LNCAP (cell line): ENCODE measurements at regions not wholly inside any gene's neighbourhood (a gene's known extent, or its start where the extent isn't known, plus 50 kb on each side); places are given as distances from the start of the nearest gene placed in this dataset.

Experiments used
- CTCF ChIP-seq: fragments of 450-650 bp; IDR thresholded peaks from 2 replicates; pipeline ENCODE4 v1.5.1; 2017; ENCODE audit warnings: mild to moderate bottlenecking

- TF ChIP-seq CTCF: no peak
Measured at GRCh38 chr2:103809941-103810441, 1043.9 kb upstream of the POU3F3 start.

DNA sequence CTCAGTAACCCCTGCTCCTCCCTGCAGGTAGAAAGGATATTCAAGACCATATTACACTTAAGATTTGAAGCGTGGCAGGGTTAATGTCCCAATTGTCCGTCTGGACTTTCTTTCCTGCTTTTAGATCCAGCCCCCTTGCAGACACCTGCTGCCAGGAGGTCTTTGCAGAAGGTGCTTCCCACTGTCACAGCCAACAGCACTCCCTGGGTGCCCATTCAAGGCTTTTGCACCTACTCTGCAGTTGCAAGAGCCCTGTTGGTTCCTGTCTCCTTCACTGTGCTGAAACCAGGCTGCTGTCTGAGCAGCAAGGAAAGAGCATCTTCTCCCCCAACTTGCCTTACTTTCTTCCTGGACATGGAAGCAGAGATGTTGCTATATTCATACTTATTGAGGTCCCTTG, 1043.0 kb upstream of the POU3F3 start:
- TF ChIP-seq CTCF: no peak

DNA sequence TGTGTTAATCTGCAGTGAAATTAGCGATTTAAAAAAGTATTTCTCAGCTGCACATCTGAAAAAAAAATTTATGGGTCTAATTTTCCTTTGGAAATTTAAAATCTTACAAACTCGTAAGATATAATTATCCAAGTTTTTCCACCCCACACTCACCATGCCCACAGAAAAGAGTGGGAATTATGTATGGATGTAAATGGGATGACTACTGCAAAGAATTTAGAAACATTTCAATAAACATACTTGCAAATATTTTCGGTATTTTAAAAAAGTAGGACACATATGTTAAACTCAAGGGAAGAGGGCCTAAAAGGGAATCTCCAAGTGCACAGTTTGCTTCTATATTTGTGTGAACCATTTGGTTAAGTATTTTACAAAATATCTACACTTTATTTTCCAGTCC, 1039.9 kb upstream of the POU3F3 start:
- TF ChIP-seq CTCF: no peak

DNA sequence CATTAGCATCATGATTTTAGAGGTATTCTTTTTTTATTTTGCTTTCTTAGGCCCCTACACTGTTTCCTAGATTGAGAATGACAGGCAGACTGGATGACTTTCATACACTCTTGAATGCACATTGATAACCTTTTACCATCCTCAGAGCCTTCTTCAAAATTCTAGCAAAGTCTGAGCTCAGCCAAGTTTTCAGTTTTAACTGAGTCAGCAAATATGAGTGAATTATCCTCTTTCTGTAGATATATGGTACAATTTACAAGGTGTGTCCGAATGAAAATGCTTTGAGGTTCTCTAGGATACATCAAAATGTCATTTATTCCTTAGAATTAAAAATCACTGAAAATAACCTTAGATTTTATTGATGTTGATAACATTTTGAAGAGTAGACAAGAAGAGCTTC, 1038.2 kb upstream of the POU3F3 start:
- no peak for TF ChIP-seq CTCF

GRCh38 chr2:103817746-103818145, 1036.2 kb upstream of the POU3F3 start:
- TF ChIP-seq CTCF: no peak

GRCh38 chr2:103818176-103818575, 1035.7 kb upstream of the POU3F3 start:
- TF ChIP-seq CTCF: no peak

DNA sequence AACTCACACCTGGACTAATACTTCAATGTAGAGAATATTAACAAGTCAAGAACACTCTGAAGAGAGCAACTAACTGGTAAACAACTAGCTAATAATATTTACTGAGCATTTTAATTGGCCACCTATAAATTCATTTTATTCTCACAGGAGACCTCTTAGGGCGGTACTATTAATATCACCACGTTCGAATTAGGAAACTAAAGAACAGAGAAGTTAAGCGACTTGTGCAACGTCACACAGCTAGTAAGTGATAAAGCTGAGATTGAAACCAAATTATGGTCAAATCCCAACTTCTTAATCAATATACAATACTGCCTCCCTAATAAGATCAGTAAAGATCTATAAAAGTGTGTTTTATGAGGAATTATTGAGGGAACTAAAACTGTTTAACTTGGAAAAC, 1034.3 kb upstream of the POU3F3 start:
- no peak for TF ChIP-seq CTCF

GRCh38 chr2:103823847-103824246, 1030.1 kb upstream of the POU3F3 start:
- TF ChIP-seq CTCF: no peak
